RWPE1 (cell line): ENCODE measurements at regions not wholly inside any gene's neighbourhood (a gene's known extent, or its start where the extent isn't known, plus 50 kb on each side); places are given as distances from the start of the nearest gene placed in this dataset.

Experiments
- CTCF ChIA-PET: fragments of 350-600 bp; sonication (Branson Sonifier 250); formaldehyde crosslinking; extraction: SDS; loops from one replicate; lab custom pipeline; 2021; lab: Yijun Ruan, JAX
- POLR2A ChIA-PET: fragments of 400-600 bp; formaldehyde crosslinking; extraction: SDS; loops from one replicate; lab custom pipeline; 2020; ENCODE audit warnings: antibody characterized with exemption; ENCODE audit not compliant: low non-redundant PET; lab: Yijun Ruan, JAX
- DNase-seq: peaks from one replicate; pipeline ENCODE4 v3.0.0; 2012; ENCODE audit warnings: low spot score
- H3K27ac ChIP-seq: fragments of 450-650 bp; 2 replicates; pipeline ENCODE4 v1.5.1; 2017
- TF ChIP-seq, protein P1 (sequence below): fragments of 450-650 bp; conservative IDR thresholded peaks from 2 replicates; pipeline ENCODE4 v1.5.1; 2017; ENCODE audit warnings: low read depth, mild to moderate bottlenecking

DNA sequence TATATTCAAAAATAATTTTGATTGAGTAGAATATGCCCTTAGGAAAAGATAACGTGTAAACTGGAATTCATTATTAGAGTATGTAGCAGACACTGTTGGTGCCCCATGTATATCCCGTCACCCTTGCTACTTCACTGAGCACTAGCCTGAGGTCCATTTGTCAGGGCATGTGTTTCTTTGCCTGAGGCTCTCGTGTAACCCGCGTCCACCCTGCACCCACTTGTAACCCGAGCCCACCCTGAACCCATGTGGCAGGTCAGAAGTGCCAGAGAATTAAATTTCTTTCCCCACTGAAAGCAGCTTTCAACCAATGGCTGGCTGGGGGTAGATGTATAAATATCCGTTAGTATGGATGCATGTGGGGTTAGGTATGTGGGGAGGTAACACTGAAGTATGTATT is 474.2 kb upstream of the ZNF385D start:
- DNase-seq: no peak
- POLR2A ChIA-PET: no interaction called here
- no peak overlapping the region for H3K27ac ChIP-seq
- CTCF ChIA-PET: interaction anchor here (0.6 kb wide), 1 partner anchor 13 kb away, joined by 3 read pairs; no protein-coding TSS in a partner anchor
- TF ChIP-seq, protein P1, sequence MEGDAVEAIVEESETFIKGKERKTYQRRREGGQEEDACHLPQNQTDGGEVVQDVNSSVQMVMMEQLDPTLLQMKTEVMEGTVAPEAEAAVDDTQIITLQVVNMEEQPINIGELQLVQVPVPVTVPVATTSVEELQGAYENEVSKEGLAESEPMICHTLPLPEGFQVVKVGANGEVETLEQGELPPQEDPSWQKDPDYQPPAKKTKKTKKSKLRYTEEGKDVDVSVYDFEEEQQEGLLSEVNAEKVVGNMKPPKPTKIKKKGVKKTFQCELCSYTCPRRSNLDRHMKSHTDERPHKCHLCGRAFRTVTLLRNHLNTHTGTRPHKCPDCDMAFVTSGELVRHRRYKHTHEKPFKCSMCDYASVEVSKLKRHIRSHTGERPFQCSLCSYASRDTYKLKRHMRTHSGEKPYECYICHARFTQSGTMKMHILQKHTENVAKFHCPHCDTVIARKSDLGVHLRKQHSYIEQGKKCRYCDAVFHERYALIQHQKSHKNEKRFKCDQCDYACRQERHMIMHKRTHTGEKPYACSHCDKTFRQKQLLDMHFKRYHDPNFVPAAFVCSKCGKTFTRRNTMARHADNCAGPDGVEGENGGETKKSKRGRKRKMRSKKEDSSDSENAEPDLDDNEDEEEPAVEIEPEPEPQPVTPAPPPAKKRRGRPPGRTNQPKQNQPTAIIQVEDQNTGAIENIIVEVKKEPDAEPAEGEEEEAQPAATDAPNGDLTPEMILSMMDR: no peak

DNA sequence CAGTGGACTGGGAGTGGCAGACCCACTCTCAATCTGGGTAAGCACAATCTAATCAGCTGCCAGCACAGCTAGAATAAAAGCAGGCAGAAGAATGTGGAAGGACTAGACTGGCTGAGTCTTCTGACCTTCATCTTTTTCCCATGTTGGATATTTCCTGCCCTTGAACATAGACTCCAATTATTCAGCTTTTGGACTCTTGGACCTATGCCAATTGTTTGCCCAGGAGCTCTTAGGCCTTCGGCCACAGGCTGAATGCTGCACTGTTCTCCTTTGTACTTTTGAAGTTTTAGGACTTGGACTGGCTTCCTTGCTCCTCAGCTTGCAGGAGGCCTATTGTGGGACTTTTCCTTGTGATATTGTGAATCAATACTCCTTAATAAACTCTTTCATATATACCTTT is 477.7 kb upstream of the ZNF385D start:
- H3K27ac ChIP-seq: no peak overlapping the region
- DNase-seq: no peak
- ChIA-PET POLR2A (no interaction called here), CTCF (interaction anchor here (0.6 kb wide), 1 partner anchor 784 kb away, joined by 3 read pairs; no protein-coding TSS in a partner anchor)
- TF ChIP-seq, protein P1: no peak

DNA sequence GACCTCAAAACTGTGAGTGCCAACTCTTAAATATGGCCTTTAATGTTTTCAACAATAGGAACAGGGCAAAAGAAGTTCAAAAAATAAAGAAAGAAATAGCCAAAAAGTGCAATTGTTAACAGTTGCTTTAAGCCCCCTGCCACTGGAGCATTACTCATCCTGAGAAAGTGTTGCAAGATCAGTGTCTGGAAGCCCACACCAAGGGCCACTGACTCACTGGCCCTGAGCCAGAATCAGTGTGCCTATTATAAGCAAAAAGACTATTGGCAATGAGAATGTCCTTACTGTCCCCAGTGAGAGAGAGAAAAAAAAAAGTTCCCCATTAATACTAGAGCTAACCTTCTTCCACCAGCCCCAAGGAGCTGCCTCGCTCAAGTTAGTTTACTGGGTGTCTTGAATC is 480.1 kb upstream of the ZNF385D start:
- no peak overlapping the region for H3K27ac ChIP-seq
- TF ChIP-seq, protein P1: no peak
- ChIA-PET CTCF (interaction anchor here (0.6 kb wide), 1 partner anchor 10 kb away, joined by 3 read pairs; no protein-coding TSS in a partner anchor), POLR2A (interaction anchor here (0.6 kb wide), 1 partner anchor 309 kb away, joined by 3 read pairs; no protein-coding TSS in a partner anchor)
- DNase-seq: no peak

DNA sequence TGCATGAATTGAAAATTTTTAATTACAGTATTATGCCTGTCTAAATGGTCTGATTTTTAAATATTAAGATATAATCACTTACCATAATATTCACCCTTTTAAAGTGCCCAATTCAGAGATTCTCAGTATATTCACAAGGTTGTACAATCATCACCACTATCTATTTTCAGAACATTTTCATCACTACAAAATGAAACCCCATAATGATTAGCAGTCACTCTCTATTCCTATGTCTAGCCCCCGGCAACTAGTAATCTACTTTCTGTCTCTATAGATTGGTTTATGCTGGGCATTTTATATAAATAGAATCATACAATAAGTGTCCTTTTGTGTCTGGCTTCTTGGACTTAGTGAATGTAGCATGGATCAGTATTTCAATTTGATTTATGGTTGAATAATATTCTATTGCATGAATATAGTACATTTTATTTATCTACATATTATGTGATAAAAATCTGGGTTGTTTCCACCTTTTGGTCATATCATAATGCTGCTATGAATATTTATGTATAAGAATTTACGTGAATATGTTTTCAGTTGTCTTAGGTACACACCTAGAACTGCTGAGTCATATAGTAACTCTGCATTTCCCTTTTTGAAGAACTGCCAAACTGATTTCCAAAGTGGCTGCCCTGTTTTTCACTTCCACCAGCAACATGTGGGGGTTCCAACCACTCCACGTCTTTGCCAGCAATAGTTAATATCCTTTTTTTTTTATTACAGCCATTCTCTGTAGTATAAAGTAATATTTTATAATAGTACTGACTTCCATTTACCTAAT is 485.7 kb upstream of the ZNF385D start:
- CTCF ChIA-PET: no interaction called here
- POLR2A ChIA-PET: no interaction called here
- TF ChIP-seq, protein P1: no peak
- no peak overlapping the region for H3K27ac ChIP-seq
- DNase-seq: no peak

DNA sequence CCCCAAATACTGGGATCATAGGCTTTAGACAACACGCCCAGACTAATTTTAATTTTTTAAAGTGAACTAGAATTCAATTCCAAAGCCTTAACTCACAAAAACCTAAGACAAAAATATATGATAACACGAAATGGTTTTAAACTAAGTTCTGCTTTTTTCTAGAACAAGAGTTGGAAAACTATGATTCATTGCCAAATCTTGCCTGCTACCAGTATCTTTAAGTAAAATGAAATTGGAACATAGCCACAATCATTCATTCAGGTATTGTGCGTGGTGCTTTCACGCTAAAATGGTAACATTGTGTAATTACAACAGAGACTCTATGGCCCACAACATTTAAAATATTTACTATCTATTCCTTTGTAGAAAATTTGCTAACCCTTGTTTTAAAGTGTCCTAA is 488.0 kb upstream of the ZNF385D start:
- TF ChIP-seq, protein P1: no peak
- ChIA-PET CTCF (no interaction called here), POLR2A (no interaction called here)
- DNase-seq: no peak
- no peak overlapping the region for H3K27ac ChIP-seq

DNA sequence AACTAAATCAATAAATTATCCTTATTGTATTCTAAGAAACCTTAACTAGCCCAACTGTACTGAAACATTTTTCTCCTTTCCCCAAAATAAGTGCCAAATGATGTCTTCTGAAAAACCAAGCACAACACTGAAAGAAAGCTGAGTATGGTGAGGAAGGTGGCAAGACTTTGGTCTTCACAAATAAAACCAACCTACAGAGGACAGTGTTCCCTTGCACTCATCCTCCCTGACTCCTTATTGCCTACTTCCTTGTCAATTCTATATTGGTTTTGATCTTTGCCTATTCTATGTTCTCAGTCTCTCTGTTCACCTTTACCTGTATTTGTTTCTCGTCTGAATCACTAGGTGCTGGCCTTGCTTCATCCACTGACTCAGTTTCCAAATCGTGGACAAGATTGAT is 490.1 kb upstream of the ZNF385D start:
- no peak for DNase-seq
- ChIA-PET POLR2A (no interaction called here), CTCF (no interaction called here)
- TF ChIP-seq, protein P1: no peak
- no peak overlapping the region for H3K27ac ChIP-seq
